Right lobe of liver (tissue), 4 donors: ENCODE measurements at regions not wholly inside any gene's neighbourhood (a gene's known extent, or its start where the extent isn't known, plus 50 kb on each side); places are given as distances from the start of the nearest gene placed in this dataset.

ENCODE experiments used
- POLR2A ChIP-seq: fragments of 450-650 bp; IDR thresholded peaks from one replicate; pipeline ENCODE4 v1.6.1; 2017; ENCODE audit warnings: antibody characterized with exemption, mild to moderate bottlenecking
- TF ChIP-seq, protein P1 (sequence below), 4 donors: fragments of 200-600 bp in 3 of 4; fragments of 450-650 bp in 1 of 4; IDR thresholded peaks; one replicate each; pipeline versions ENCODE4 v1.5.1 to v1.8.0; 2016 to 2022; ENCODE audit warnings: antibody characterized with exemption in 4 of 4, mild to moderate bottlenecking in 2 of 4
- donor health status: DM: no; HTN: no; CAD: no.
- donor health status: DM: no; HTN: no; CAD: no.
- donor health status: DM: no; HTN: yes; CAD: no.

DNA sequence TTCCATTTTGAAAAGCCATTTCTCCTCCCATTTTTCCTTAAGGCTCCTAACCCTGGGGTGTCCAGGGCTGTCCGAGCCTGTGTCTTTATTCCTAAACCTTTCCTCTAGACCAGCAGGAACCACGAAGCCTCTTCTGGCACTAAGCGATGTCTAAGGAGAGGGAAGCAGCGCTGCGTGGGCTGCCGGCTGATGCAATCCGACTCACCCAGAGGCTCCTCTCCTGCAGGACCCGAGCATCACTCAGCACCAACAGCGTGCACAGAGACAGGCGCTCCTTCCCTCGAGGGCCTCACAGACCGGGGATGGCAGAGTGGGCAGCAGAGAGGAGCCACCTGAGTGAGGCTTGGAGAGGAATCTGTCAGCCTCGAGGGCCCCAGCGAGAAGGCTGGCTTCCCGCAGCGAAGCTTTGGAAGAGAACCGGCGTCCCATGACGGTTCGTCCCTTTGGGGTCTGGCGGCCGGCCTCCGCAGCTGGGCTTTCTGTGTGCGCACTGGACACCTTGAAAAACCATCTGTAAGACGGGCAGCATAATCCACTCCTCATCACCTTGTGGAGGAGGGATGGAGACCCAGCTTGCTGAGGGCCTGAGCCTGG lies 174.3 kb downstream of the FOXL1 start:
- no peak for TF ChIP-seq POLR2A
- TF ChIP-seq, protein P1, sequence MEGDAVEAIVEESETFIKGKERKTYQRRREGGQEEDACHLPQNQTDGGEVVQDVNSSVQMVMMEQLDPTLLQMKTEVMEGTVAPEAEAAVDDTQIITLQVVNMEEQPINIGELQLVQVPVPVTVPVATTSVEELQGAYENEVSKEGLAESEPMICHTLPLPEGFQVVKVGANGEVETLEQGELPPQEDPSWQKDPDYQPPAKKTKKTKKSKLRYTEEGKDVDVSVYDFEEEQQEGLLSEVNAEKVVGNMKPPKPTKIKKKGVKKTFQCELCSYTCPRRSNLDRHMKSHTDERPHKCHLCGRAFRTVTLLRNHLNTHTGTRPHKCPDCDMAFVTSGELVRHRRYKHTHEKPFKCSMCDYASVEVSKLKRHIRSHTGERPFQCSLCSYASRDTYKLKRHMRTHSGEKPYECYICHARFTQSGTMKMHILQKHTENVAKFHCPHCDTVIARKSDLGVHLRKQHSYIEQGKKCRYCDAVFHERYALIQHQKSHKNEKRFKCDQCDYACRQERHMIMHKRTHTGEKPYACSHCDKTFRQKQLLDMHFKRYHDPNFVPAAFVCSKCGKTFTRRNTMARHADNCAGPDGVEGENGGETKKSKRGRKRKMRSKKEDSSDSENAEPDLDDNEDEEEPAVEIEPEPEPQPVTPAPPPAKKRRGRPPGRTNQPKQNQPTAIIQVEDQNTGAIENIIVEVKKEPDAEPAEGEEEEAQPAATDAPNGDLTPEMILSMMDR (IDR thresholded peaks at IDR 0.05): no peak
